ENCODE measurements at regions not wholly inside any gene's neighbourhood (a gene's known extent, or its start where the extent isn't known, plus 50 kb on each side); places are given as distances from the start of the nearest gene placed in this dataset.

- 99% methylated on average over 3 of the region's 5 CpGs for WGBS (ENCODE audit: insufficient coverage)
- Histone ChIP-seq H3K4me3 (ENCODE audit: low read length) (no peak overlapping the region), H3K27ac (ENCODE audit: low read length) (no peak overlapping the region), H3K9me3 (ENCODE audit: control insufficient read depth, insufficient read depth, low read length) (peaks cover 9% of the 10 kb centered on the region), H3K36me3 (ENCODE audit: control insufficient read depth, insufficient read depth, low read length) (no peaks in the 10 kb centered on the region), H3K4me1 (ENCODE audit: control insufficient read depth, insufficient read depth, low read length) (no peaks in the 10 kb centered on the region), H3K27me3 (ENCODE audit: control insufficient read depth, insufficient read depth, low read length) (no peaks in the 10 kb centered on the region)
- Mint-ChIP-seq H3K27ac (no peak overlapping the region), H3K36me3 (no peaks in the 10 kb centered on the region), H3K4me3 (no peak overlapping the region), H3K4me1 (no peaks in the 10 kb centered on the region), H3K27me3 (ENCODE audit: low read depth in 2 of 2) (peaks cover 2 to 12% of the 10 kb centered on the region in 2 donors), H3K9me3 (no peaks in the 10 kb centered on the region)
- no peak for TF ChIP-seq CTCF (IDR thresholded peaks at IDR 0.05)
- intact Hi-C loops (cut with micrococcal nuclease) = no loop called here
- ATAC-seq (no peak), DNase-seq (no peak)
Observed at GRCh38 chr10:124300735-124301134, 118.0 kb downstream of the OAT start.

- intact Hi-C loops (cut with micrococcal nuclease) = no loop called here
Observed at GRCh38 chr10:124300224-124300623, 118.5 kb downstream of the OAT start.

GRCh38 chr10:124299696-124300095, 119.0 kb downstream of the OAT start:
- no peaks in the 10 kb centered on the region for H3K36me3 Mint-ChIP-seq
- no peak overlapping the region for H3K4me3 Mint-ChIP-seq
- Histone ChIP-seq H3K36me3 (ENCODE audit: control insufficient read depth, insufficient read depth, low read length) (no peaks in the 10 kb centered on the region), H3K27ac (ENCODE audit: low read length) (no peak overlapping the region), H3K27me3 (ENCODE audit: control insufficient read depth, insufficient read depth, low read length) (no peaks in the 10 kb centered on the region), H3K4me3 (ENCODE audit: low read length) (no peak overlapping the region), H3K9me3 (ENCODE audit: control insufficient read depth, insufficient read depth, low read length) (peaks cover 9% of the 10 kb centered on the region), H3K4me1 (ENCODE audit: control insufficient read depth, insufficient read depth, low read length) (no peaks in the 10 kb centered on the region)
- WGBS (ENCODE audit: insufficient coverage) = 83% methylated on average over 3 of the region's 4 CpGs
- H3K4me1 Mint-ChIP-seq = no peaks in the 10 kb centered on the region
- H3K9me3 Mint-ChIP-seq = no peaks in the 10 kb centered on the region
- no peak overlapping the region for H3K27ac Mint-ChIP-seq
- intact Hi-C loops (cut with micrococcal nuclease) = no loop called here
- no peak for DNase-seq
- TF ChIP-seq CTCF (IDR thresholded peaks at IDR 0.05) = no peak
- no peak for ATAC-seq
- peaks cover 2 to 12% of the 10 kb centered on the region in 2 donors for H3K27me3 Mint-ChIP-seq (ENCODE audit: low read depth in 2 of 2)

More at GRCh38 chr10:124300224-124300623, 118.5 kb downstream of the OAT start:
- H3K9me3 Mint-ChIP-seq = no peaks in the 10 kb centered on the region
- no peaks in the 10 kb centered on the region for H3K36me3 ChIP-seq (ENCODE audit: control insufficient read depth, insufficient read depth, low read length)
- WGBS (ENCODE audit: insufficient coverage) = 85% methylated on average over 6 of the region's 6 CpGs
- H3K27ac Mint-ChIP-seq = no peak overlapping the region
- H3K36me3 Mint-ChIP-seq = no peaks in the 10 kb centered on the region
- H3K27me3 Mint-ChIP-seq (ENCODE audit: low read depth in 2 of 2) = peaks cover 2 to 12% of the 10 kb centered on the region in 2 donors
- H3K27ac ChIP-seq (ENCODE audit: low read length) = no peak overlapping the region
- ATAC-seq = no peak
- no peak for DNase-seq
- no peak overlapping the region for H3K4me3 Mint-ChIP-seq
- no peaks in the 10 kb centered on the region for H3K27me3 ChIP-seq (ENCODE audit: control insufficient read depth, insufficient read depth, low read length)
- H3K9me3 ChIP-seq (ENCODE audit: control insufficient read depth, insufficient read depth, low read length) = peaks cover 9% of the 10 kb centered on the region
- no peaks in the 10 kb centered on the region for H3K4me1 ChIP-seq (ENCODE audit: control insufficient read depth, insufficient read depth, low read length)
- TF ChIP-seq CTCF (IDR thresholded peaks at IDR 0.05) = no peak
- no peak overlapping the region for H3K4me3 ChIP-seq (ENCODE audit: low read length)
- no peaks in the 10 kb centered on the region for H3K4me1 Mint-ChIP-seq

- ATAC-seq (no peak), DNase-seq (no peak)
- Histone ChIP-seq H3K27me3 (ENCODE audit: control insufficient read depth, insufficient read depth, low read length) (no peaks in the 10 kb centered on the region), H3K4me3 (ENCODE audit: low read length) (no peak overlapping the region), H3K9me3 (ENCODE audit: control insufficient read depth, insufficient read depth, low read length) (peaks cover 9% of the 10 kb centered on the region), H3K36me3 (ENCODE audit: control insufficient read depth, insufficient read depth, low read length) (no peaks in the 10 kb centered on the region), H3K27ac (ENCODE audit: low read length) (no peak overlapping the region), H3K4me1 (ENCODE audit: control insufficient read depth, insufficient read depth, low read length) (no peaks in the 10 kb centered on the region)
- Mint-ChIP-seq H3K27ac (no peak overlapping the region), H3K4me1 (no peaks in the 10 kb centered on the region), H3K4me3 (no peak overlapping the region), H3K9me3 (no peaks in the 10 kb centered on the region), H3K27me3 (ENCODE audit: low read depth in 2 of 2) (peaks cover 2 to 12% of the 10 kb centered on the region in 2 donors), H3K36me3 (no peaks in the 10 kb centered on the region)
- intact Hi-C loops (cut with micrococcal nuclease) = no loop called here
- no peak for TF ChIP-seq CTCF (IDR thresholded peaks at IDR 0.05)
- 83% methylated on average over 3 of the region's 3 CpGs for WGBS (ENCODE audit: insufficient coverage)
Observed at GRCh38 chr10:124298891-124299290, 119.8 kb downstream of the OAT start.
